ENCODE measurements at regions not wholly inside any gene's neighbourhood (a gene's known extent, or its start where the extent isn't known, plus 50 kb on each side); places are given as distances from the start of the nearest gene placed in this dataset.

GRCh38 chr17:68107373-68107772 lies 71.8 kb downstream of the KPNA2 start:
- Histone ChIP-seq H3K79me2 (ENCODE audit: insufficient read depth, low read length) (no peaks in the 10 kb centered on the region), H2BK5ac (ENCODE audit: insufficient read length, low read length) (no peak overlapping the region), H4K91ac (ENCODE audit: insufficient read length, low read depth, low read length) (no peak overlapping the region), H3K27me3 (ENCODE audit: insufficient read depth, low read length) (no peaks in the 10 kb centered on the region; the same call in 1 of the 2 replicates), H3K79me1 (ENCODE audit: insufficient read depth, low read depth, low read length, poor library complexity, severe bottlenecking) (peaks cover 2% of the 10 kb centered on the region), H3T11ph (ENCODE audit: low read length) (no peak overlapping the region), H3K56ac (ENCODE audit: insufficient read length, low read depth, low read length) (no peak overlapping the region), H3K9me3 (ENCODE audit: control insufficient read depth, low read depth, low read length) (no peaks in the 10 kb centered on the region), H3K23me2 (ENCODE audit: insufficient read length, low read depth, low read length, poor library complexity, severe bottlenecking) (no peaks in the 10 kb centered on the region), H4K20me1 (ENCODE audit: control insufficient read depth, insufficient read depth, insufficient read length) (no peaks in the 10 kb centered on the region), H2AFZ (ENCODE audit: low read length) (no peak overlapping the region), H4K5ac (ENCODE audit: insufficient read length, low read depth, low read length) (no peak overlapping the region), H3K23ac (ENCODE audit: insufficient read length, low read depth, low read length) (no peak overlapping the region), H2BK12ac (ENCODE audit: insufficient read length, low read depth, low read length) (no peak overlapping the region), H3K14ac (ENCODE audit: insufficient read depth, low read length) (no peak overlapping the region), H2AK5ac (ENCODE audit: insufficient read length, low read length) (no peak overlapping the region), H3K18ac (ENCODE audit: insufficient read length, low read depth, low read length) (no peak overlapping the region), H3K4ac (ENCODE audit: low read depth, low read length) (no peak overlapping the region), H4K8ac (replicated peaks; ENCODE audit: insufficient read length, low read depth, low read length) (no peak overlapping the region), H3K9ac (ENCODE audit: extremely low read depth, insufficient read length, low read length) (no peak overlapping the region), H2BK120ac (ENCODE audit: low read depth, low read length, poor library complexity, severe bottlenecking) (no peak overlapping the region), H3K4me2 (ENCODE audit: insufficient read depth, insufficient read length, low read length) (no peak overlapping the region), H2BK20ac (ENCODE audit: low read depth, low read length, poor library complexity, severe bottlenecking) (no peak overlapping the region), H3K27ac (ENCODE audit: insufficient read length, low read depth, low read length) (no peak overlapping the region), H3K4me1 (ENCODE audit: insufficient read depth, low read length) (no peaks in the 10 kb centered on the region), H2BK15ac (ENCODE audit: low read depth, low read length) (no peak overlapping the region)
- TF ChIP-seq, protein P1, sequence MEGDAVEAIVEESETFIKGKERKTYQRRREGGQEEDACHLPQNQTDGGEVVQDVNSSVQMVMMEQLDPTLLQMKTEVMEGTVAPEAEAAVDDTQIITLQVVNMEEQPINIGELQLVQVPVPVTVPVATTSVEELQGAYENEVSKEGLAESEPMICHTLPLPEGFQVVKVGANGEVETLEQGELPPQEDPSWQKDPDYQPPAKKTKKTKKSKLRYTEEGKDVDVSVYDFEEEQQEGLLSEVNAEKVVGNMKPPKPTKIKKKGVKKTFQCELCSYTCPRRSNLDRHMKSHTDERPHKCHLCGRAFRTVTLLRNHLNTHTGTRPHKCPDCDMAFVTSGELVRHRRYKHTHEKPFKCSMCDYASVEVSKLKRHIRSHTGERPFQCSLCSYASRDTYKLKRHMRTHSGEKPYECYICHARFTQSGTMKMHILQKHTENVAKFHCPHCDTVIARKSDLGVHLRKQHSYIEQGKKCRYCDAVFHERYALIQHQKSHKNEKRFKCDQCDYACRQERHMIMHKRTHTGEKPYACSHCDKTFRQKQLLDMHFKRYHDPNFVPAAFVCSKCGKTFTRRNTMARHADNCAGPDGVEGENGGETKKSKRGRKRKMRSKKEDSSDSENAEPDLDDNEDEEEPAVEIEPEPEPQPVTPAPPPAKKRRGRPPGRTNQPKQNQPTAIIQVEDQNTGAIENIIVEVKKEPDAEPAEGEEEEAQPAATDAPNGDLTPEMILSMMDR (conservative IDR thresholded peaks at IDR 0.05): no peak
- no CpG with 5 or more reads among the region's 4 CpGs for WGBS (ENCODE audit: extremely low coverage, insufficient read length, low lambda C conversion rate)
- H3K4me3 Mint-ChIP-seq: no peak overlapping the region
- peaks cover 0 to 7% (median 5%) of the 10 kb centered on the region in 3 experiments; a peak in 5 of 7 replicates for H3K36me3 Mint-ChIP-seq (ENCODE audit: insufficient read depth in 1 of 3, low read depth in 3 of 3)
- H3K27me3 Mint-ChIP-seq (ENCODE audit: low read depth): no peaks in the 10 kb centered on the region
- no peak overlapping the region for H3K27ac Mint-ChIP-seq
- no peak for DNase-seq
- peaks cover 4 to 5% of the 10 kb centered on the region in 2 experiments; a peak in 2 of 5 replicates for H3K9me3 Mint-ChIP-seq
- H3K4me1 Mint-ChIP-seq: peaks cover 4 to 9% of the 10 kb centered on the region in 2 experiments

Measured in H9 (cell line).